Femur (tissue), 1 donor: ENCODE measurements at regions not wholly inside any gene's neighbourhood (a gene's known extent, or its start where the extent isn't known, plus 50 kb on each side); places are given as distances from the start of the nearest gene placed in this dataset.
"Not testable (repeated sequence)": the region's sequence is repeated elsewhere in the genome, so short reads cannot be mapped to it uniquely, and the experiment has no call there.

ENCODE experiments used
- DNase-seq: peaks from one replicate; pipeline ENCODE4 v3.0.0-alpha.2; 2017

DNA sequence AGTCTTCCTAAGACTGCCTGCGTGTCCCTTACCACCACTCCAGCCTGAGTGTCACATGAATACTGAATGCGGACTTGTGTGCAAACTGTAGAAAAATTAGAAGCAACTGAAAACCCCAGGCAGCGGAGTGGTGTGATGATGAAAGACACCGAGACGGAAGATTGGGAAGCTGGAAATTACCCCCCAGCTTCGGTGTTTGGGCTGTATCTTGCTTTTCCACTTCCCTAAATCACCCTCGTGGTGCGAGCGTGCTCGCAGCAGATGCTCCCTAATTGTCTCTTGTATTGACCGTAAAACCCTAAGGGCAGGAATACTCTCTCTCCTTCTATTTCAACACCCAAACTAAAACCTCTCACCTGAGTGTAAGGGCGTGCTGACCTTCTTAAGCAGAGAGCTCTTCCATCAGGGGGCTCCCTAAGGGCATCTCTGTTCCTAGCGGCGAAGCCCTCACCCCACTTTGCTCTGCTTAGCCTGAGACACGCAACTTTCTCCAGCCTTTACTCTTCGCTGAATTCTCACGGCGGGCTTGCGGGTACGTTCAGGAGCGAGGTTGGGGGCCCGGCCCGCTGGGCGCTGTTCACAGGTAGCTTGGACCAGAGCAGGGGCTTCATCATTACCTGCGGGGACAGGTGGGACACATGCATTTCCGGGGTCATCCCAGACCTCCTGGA lies 62.4 kb downstream of the CRYBB2 start:
- DNase-seq: no peak

DNA sequence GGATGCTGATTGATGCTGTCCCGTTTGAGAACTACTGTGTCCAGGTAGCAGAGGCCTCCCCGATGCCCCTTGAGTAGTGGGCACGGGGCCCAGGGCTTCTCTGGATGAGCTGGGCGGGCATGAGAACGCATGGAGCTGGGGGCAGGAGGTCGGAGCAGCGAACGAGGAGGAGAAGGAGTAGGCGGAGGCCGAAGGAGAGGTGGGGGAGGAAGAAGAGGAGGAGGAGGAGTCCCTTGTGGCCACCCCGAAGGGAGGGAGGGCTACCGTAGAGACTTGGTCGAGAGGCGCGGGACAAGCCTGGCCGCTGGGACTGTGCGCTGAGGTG lies 62.9 kb downstream of the CRYBB2 start:
- DNase-seq: no peak

DNA sequence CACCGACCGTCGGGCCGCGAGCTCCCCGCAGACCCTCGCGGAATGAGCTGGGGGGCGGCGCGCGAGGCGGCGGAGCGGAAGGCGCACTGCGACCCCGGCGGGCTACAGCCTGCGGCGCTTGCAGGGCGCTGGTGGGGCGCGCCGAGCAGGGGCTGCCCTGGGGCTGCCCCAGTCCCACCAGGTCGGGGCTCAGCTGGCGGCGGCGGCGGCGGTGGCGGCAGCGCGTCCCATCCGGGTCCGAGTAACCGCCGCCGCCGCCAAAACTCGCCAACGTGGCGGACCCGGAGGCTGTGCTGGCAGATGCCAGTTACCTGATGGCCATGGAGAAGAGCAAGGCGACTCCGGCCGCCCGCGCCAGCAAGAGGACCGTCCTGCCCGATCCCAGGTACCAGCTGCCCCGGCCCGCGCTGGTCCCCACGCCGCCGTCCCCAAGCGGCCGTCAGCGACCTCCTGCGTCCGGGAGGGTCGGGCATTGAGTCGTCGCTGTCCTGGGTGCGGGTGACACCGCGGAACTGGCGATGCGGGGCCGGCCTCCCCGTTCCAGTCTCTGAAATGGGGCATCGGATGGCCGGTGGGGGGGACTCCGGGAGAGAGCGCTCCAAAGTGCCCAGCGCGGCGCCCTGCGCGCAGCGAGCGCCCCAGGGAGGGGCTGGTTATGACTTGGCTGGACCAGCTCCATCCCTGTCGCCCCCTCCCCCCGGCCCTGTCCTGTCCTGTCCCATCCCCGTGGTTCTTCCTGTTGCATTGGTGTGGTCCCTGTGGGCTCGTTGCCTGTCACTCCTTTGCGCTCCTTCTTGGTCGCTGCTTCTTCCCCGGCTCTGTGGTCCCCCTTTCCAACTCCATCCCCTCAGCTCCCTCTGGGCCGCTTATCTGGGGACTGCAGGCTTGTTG lies 63.5 kb downstream of the CRYBB2 start:
- no peak for DNase-seq

DNA sequence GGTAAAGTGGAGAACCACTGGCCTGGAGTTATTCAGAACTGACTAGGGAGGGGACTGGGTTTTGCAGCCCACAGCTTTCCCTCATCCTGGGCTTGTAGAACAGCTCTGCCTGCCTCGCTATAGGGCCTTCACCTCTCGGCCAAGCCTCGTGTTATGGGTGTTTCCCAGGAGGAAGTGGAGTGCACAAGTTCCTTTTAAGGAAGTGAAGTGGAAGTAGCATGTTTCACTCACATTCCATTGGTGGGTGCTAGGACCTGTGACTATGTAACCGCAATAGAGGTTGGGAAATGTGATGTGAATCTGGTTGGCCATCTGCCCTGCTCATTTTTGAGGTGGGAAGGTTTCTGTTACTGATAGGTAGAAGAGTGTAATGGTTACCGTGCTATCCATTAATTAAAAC lies 69.0 kb downstream of the CRYBB2 start:
- DNase-seq: not testable (repeated sequence)

DNA sequence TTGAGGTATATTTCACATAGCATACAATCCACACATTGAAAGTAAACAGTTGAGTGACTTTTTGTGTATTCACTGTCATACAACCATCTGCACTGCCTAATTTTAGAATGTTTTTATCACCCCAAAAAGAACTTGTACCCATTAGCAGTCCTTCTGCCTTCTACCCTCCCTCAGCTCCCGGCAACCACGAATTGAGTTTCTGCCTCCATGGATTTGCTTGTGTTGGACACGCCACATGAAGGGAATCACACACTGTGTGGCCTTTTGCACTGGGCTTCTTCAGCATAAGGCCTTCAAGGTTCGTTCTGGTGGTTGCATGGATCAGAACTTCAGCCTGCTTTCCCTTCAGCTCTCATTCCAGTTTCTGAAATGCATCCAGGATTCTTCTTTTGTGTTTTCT lies 82.5 kb downstream of the CRYBB2 start:
- DNase-seq: not testable (repeated sequence)

DNA sequence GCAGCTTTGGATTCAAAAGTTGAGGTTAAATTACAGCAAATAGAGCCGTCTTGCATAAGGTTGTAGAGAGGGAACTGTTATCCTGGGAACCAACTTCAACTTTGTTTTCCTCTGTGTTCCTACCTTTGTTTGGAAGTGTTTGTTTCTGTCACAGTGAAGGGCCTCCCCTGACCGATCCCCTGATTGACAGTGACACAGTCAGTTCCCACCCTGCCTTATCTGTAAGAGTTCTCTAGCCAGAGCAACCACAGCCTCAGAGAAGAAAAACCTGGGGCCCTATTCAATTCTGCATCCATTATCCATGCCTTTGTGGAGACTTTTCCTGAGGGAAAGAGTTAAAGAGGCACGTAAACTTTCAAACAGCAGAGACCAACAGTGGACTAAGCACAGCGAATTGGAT lies 90.1 kb downstream of the CRYBB2 start:
- not testable (repeated sequence) for DNase-seq

DNA sequence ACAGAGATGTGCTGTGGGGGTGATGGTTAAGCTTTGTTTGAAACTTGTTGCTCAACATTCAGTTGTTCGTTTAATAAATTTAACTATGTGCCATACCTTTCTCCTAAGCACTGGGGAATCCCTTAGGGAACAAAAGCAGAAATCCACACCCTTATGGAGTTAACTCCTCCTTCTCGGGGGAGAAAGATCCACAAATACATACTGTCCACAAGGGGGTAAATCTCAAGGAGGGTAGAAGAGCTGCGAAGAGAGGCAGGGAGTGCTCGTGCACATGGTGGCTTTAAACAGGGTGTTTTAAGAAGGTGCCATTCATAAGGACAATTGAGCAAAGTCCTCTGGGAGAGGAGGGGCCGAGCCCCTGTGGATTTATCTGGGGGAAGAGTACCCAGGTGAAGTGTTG lies 92.5 kb downstream of the CRYBB2 start:
- DNase-seq: not testable (repeated sequence)

DNA sequence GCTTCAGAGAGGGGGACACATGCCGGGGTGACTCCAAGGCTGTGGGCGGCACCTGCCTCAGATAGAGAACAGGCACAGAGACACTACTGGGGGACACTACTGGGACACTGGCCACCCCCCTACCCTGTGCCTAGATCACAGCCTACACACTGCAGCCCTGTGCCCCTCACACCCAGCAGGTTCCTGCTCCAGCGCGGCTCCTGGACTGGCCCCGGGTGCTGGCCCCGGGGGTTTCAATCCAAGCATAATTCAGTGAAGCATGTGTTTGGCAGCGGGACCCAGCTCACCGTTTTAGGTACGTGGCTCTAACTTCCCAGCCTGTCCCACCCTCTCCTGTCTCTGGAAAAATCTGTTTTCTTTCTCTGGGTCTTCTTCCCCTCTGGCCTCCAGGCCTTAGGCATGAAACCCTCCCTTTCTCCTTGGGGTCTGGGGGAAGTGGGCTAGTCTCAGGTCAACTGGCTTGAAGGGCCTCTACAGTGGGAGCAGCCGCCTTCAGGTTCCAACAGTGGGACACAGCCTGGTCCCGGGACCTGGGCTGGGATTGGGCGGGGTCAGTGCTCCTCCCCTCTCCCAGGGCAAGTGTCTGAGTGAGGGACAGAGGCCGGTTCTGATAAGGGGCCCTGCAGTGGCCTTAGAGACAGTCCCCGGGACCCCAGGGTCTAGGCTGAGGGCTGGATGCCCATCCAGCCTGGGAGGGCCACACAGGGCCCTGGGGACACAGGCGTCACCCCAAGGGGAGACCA lies 98.8 kb downstream of the CRYBB2 start:
- DNase-seq: no peak

DNA sequence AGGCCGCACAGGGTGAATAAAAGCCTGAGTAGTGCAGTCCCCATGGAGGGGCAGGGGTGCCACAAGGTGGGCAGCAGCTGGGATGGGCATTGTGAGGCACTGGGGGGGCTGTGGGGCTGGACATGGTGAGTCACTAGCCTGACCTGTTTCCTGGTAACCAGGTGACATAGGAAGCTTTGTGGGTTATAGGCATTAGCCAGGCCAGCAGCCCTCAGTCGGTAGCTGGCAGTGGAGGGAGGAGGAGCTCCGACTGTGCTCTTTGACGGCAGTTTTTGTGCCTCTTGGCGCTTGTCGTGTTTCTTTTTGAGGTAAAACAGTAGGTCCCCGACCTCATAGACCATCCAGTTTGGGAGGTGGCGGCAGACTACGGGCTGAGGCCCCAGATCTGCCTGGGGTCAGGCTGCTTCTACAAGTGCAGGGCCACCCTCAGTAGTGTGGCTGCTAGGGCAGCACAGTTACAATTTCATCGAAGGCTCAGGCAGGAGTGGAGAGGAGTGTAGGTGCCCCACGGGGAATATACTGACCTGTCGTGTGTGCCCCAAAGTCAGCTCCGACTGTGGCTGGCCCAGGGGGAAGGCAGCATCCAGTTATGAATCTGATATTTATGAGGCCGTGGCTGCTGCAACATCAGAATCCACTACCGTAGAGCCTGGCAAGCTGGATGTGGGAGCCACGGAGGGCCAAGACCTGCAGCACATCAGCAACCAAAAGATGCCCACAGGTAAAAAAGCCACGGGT lies 107.7 kb downstream of the CRYBB2 start:
- no peak for DNase-seq

DNA sequence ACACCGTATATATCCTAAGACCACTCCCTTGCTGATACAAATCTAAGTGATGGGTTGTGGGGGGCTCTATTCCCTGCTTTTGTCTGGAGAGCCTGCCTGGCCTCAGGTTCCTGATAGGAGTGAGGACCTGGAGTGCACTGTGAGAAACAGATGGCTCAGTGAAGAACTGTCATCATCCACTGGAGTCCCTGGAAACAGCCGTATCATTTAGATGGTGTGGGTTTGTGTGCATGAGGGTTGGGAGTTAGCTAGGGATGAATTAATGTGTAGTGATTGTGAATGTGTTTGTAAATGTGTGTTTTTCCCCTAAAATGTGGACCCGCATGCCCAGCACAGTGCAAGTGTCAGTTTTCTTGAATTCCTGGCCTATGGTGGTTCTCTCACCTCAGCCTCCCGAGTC lies 111.6 kb downstream of the CRYBB2 start:
- DNase-seq: no peak

DNA sequence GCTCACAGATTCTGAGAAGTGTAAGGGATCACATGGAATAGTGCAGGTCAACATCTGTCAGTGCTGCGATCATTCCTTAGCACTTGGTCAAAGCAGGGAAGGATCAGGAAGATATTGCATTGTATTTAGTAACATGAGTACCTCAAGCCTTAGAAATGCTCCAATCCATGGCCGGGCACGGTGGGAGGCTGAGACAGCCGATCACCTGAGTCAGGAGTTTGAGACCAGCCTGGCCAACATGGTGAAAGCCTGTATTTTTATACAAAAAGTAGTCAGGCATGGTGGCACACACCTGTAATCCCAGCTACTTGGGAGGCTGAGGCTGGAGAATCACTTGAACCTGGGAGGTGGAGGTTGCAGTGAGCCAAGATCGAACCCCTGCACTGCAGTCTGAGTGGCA lies 112.5 kb downstream of the CRYBB2 start:
- not testable (repeated sequence) for DNase-seq

DNA sequence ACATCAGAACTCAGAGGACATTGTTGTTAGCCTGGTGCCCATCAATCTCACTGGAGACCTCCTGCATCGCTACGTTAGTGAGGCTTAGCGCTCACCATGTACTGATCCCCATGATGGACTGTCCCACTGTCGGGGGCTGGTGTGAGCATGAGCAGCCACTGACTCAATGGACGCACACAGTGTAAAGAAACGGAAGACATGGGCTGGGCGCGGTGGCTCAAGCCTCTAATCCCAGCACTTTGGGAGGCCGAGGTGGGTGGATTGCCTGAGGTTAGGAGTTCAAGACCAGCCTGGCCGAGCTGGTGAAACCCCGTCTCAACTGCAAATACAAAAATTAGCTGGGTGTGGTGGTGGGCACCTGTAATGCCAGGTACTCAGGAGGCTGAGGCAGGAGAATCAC lies 112.9 kb downstream of the CRYBB2 start:
- DNase-seq: no peak

DNA sequence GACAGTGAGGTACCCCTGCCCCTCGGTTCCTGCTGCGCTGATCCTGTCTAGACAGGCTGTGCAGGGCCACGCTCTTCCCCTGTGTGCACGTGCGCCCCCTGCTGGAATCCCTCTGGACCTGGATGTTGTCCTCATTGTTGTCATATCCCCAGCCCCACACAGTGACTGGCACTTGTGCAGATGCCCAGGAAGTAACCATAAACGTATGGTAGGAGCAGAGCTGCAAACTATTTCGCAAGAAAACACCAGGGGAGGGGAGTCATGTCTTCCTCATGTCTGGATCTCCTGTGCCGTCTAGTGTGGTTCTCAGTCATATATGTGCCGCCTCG lies 114.7 kb downstream of the CRYBB2 start:
- DNase-seq: no peak

DNA sequence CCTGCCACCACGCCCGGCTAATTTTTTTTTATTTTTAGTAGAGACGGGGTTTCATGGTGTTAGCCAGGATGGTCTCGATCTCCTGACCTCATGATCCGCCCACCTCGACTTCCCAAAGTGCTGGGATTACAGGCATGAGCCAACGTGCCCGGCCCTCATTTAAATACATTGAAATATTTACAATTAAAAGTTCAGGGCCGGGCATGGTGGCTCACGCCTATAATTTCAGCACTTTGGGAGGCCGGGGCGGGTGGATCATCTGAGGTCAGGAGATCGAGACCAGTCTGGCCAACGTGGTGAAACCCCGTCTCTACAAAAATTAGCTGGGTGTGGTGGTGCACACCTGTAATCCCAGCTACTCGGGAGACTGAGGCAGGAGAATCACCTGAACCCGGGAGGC lies 115.2 kb downstream of the CRYBB2 start:
- not testable (repeated sequence) for DNase-seq

DNA sequence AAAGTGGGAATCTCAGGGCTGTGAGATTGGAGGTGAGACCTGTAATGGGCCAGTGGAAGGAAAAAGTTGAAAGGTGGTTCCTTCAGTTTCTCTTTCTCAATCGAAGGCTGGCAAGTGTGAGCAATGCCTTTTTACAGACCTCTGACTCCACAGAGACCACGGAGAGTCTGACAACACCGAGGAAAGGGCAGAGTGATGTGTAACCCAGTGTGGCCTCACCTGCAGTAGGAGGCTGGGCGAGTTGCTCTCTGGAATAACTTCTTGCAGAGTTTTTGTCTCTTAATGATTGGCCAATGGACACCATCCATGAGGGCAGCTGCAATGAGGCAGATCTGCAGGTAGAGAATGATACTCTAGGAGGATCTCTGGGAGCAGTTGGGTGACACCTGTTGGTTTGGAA lies 115.8 kb downstream of the CRYBB2 start:
- not testable (repeated sequence) for DNase-seq

DNA sequence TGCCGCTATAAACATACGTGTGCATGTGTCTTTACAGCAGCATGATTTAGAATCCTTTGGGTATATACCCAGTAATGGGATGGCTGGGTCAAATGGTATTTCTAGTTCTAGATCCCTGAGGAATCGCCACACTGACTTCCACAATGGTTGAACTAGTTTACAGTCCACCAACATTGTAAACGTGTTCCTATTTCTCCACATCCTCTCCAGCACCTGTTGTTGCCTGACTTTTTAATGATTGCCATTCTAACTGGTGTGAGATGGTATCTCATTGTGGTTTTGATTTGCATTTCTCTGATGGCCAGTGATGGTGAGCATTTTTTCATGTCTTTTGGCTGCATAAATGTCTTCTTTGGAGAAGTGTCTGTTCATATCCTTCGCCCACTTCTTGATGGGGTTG lies 121.1 kb downstream of the CRYBB2 start:
- not testable (repeated sequence) for DNase-seq

DNA sequence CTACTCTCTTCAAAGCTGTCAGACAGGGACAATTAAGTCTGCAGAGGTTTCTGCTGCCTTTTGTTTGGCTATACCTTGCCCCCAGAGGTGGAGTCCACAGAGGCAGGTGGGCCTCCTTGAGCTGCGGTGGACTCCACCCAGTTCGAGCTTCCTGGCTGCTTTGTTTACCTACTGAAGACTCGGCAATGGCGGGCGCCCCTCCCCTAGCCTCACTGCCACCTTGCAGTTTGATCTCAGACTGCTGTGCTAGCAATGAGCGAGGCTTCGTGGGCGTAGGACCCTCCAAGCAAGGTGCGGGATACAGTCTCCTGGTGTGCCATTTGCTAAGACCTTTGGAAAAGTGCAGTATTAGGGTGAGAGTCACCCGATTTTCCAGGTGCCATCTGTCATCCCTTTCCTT lies 124.9 kb downstream of the CRYBB2 start:
- not testable (repeated sequence) for DNase-seq

DNA sequence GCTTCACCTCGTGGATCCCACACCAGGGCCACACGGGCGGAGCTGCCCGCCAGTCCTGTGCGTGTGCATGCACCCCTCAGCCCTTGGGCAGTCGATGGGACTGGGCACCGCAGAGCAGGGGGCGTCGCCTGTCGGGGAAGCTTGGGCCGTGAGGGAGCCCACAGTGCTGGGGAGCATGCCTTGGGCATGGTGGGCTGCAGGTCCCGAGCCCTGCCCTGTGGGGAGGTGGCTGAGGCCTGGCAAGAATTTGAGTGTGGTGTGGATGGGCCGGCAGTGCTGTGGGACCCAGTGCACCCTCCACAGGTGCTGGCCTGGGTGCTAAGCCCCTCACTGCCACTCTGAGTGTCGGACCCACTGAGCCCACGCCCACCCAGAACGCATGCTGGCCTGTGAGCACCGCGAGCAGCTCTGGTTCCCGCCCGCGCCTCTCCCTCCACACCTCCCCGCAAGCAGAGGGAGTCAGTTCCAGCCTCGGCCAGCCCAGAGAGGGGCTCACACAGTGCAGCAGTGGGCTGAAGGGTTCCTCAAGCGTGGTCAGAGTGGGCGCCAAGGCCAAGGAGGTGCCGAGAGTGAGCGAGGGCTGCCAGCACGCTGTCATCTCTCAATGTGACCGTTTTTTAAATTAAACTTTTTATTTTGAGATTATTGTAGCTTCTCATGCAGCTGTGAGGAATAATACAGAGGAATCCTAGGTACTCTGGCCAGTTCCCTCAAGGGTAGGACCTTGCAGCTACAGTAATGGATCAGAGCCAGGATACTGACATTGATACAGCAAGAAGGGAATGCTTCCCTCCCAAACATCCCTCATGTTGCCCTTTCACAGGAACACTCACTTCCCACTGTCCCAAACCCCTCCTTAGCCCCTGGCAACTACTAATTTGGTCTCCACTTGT lies 127.7 kb downstream of the CRYBB2 start:
- DNase-seq: no peak

DNA sequence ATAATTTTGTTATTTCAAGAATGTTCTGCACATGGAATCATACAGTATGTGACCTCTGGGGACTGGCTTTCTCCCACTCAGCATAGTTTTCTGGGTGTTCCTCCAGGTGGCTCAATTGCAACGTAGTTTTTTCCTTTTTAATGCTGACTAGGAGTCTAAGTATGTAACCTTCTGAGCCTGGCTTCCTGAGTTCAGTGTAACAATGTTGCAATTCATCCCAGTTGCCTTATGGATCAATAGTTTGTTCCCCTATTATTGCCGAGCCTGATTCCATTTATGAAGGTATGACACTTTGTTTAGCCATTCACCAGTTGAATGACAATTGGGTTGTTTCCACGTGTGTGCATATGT lies 128.3 kb downstream of the CRYBB2 start:
- no peak for DNase-seq

DNA sequence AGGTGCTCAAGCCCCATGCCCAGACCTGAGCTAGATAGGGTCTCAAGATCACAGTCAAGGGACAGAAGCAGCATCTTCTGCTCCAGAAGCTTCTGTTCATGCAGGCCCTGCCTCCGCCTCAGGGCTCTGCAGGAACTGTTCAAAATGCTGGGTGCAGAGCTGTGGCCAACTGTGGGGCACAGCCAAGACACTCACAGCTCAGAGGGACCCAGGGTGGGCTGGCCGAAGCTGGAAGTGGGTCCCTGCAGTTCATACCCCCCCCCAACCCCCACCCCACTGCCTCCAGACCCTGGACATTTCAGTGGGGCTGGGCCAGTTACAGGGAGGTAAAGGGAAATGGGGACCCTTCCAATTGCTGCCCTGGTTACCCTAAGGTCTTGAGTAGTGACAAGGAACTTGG lies 129.0 kb downstream of the CRYBB2 start:
- no peak for DNase-seq

DNA sequence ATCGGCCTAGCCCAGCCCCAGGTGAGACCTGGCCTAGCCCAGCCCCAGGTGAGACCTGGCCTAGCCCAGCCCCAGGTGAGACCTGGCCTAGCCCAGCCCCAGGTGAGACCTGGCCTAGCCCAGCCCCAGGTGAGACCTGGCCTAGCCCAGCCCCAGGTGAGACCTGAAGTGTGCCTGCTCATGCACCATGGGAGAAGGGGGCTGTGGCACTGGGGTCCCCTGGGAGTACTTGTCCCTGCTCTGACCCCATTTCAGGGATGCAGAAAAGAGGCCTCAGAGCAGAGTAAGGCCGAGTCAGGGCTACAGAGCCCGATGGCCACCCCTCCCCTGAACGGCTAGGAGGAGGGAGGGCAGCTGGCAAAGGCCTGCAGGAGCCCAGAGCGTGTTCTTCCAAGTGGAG lies 129.6 kb downstream of the CRYBB2 start:
- DNase-seq: not testable (repeated sequence)

DNA sequence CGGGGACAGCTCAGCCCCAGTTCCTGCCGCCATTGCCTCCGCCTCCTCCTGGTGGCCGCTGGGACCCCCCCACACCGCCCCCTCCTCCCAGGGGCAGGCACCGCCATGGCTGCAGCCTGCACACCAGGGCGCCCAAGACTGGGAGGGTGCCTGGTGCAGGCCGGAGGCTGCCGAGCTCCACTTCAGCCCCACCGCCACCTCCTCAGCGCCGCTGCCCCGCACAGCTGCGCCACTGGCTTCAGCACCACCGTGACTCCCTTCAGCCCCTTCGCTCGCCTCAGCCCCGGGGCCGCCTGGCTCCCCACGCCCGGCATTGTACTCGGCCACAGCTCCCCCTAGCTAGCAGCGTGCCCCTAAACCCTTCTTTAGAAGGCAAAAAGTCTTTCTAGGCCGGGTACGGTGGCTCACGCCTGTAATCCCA lies 131.1 kb downstream of the CRYBB2 start:
- DNase-seq: no peak
